ENCODE measurements at regions not wholly inside any gene's neighbourhood (a gene's known extent, or its start where the extent isn't known, plus 50 kb on each side); places are given as distances from the start of the nearest gene placed in this dataset.
"Not testable (repeated sequence)": the region's sequence is repeated elsewhere in the genome, so short reads cannot be mapped to it uniquely, and the experiment has no call there.

GRCh38 chr4:9110700-9111099, 59.5 kb upstream of the FAM90A26 start:
- not testable (repeated sequence) for H3K4me1 Mint-ChIP-seq

GRCh38 chr4:9103148-9103524, 67.1 kb upstream of the FAM90A26 start:
- H3K27ac Mint-ChIP-seq; CTCF ChIA-PET; H3K4me3 ChIP-seq (ENCODE audit: low read length); H3K4me3 Mint-ChIP-seq; H3K9me3 Mint-ChIP-seq; H3K4me1 Mint-ChIP-seq; H3K27me3 Mint-ChIP-seq; H3K36me3 ChIP-seq (ENCODE audit: control insufficient read depth in 2 of 3, insufficient read depth in 3 of 3, low read length in 3 of 3); H3K9me3 ChIP-seq (ENCODE audit: control insufficient read depth in 2 of 3, low read length in 3 of 3); H3K4me1 ChIP-seq (ENCODE audit: control insufficient read depth in 2 of 2, insufficient read depth in 2 of 2, low read length in 2 of 2); H3K36me3 Mint-ChIP-seq; DNase-seq; ATAC-seq; H3K27ac ChIP-seq (ENCODE audit: low read depth, low read length); intact Hi-C loops (cut with micrococcal nuclease); H3K27me3 ChIP-seq (ENCODE audit: control insufficient read depth in 2 of 2, insufficient read depth in 2 of 2, low read length in 2 of 2); POLR2A ChIA-PET: not testable (repeated sequence)

More at GRCh38 chr4:9110700-9111099, 59.5 kb upstream of the FAM90A26 start:
- intact Hi-C loops (cut with micrococcal nuclease); H3K36me3 Mint-ChIP-seq; H3K4me3 ChIP-seq (ENCODE audit: low read length); H3K27me3 Mint-ChIP-seq; H3K9me3 Mint-ChIP-seq; H3K27me3 ChIP-seq (ENCODE audit: control insufficient read depth in 2 of 2, insufficient read depth in 2 of 2, low read length in 2 of 2); POLR2A ChIA-PET; DNase-seq; CTCF ChIA-PET; H3K4me1 ChIP-seq (ENCODE audit: control insufficient read depth in 2 of 2, insufficient read depth in 2 of 2, low read length in 2 of 2); H3K27ac Mint-ChIP-seq; H3K27ac ChIP-seq (ENCODE audit: low read depth, low read length); H3K36me3 ChIP-seq (ENCODE audit: control insufficient read depth in 2 of 3, insufficient read depth in 3 of 3, low read length in 3 of 3); H3K4me3 Mint-ChIP-seq; ATAC-seq; H3K9me3 ChIP-seq (ENCODE audit: control insufficient read depth in 2 of 3, low read length in 3 of 3): not testable (repeated sequence)

- H3K4me3 Mint-ChIP-seq; H3K36me3 Mint-ChIP-seq; H3K4me3 ChIP-seq (ENCODE audit: low read length); H3K27ac ChIP-seq (ENCODE audit: low read depth, low read length); ATAC-seq; H3K27ac Mint-ChIP-seq; DNase-seq; H3K9me3 ChIP-seq (ENCODE audit: control insufficient read depth in 2 of 3, low read length in 3 of 3); H3K36me3 ChIP-seq (ENCODE audit: control insufficient read depth in 2 of 3, insufficient read depth in 3 of 3, low read length in 3 of 3); H3K9me3 Mint-ChIP-seq; H3K27me3 ChIP-seq (ENCODE audit: control insufficient read depth in 2 of 2, insufficient read depth in 2 of 2, low read length in 2 of 2); H3K27me3 Mint-ChIP-seq; H3K4me1 ChIP-seq (ENCODE audit: control insufficient read depth in 2 of 2, insufficient read depth in 2 of 2, low read length in 2 of 2); H3K4me1 Mint-ChIP-seq; POLR2A ChIA-PET: not testable (repeated sequence)
- CTCF ChIA-PET, result interaction anchor here (0.6 kb wide), 1 partner anchor 12 kb away, joined by 4 read pairs; no protein-coding TSS in a partner anchor
- intact Hi-C loops (cut with micrococcal nuclease), result loop anchor here in 1 of 2 donors (1.0 kb wide), 1 partner anchor 23 kb away; no protein-coding TSS in a partner anchor
These were observed 67.6 kb upstream of the FAM90A26 start for GRCh38 chr4:9102471-9103147.

GRCh38 chr4:9096330-9096729, 73.9 kb upstream of the FAM90A26 start:
- H3K4me1 Mint-ChIP-seq; intact Hi-C loops (cut with micrococcal nuclease); H3K4me3 ChIP-seq (ENCODE audit: low read length); H3K36me3 ChIP-seq (ENCODE audit: control insufficient read depth in 2 of 3, insufficient read depth in 3 of 3, low read length in 3 of 3); H3K27ac Mint-ChIP-seq; H3K27me3 Mint-ChIP-seq; H3K4me1 ChIP-seq (ENCODE audit: control insufficient read depth in 2 of 2, insufficient read depth in 2 of 2, low read length in 2 of 2); H3K4me3 Mint-ChIP-seq; POLR2A ChIA-PET; DNase-seq; H3K27me3 ChIP-seq (ENCODE audit: control insufficient read depth in 2 of 2, insufficient read depth in 2 of 2, low read length in 2 of 2); CTCF ChIA-PET; ATAC-seq; H3K9me3 ChIP-seq (ENCODE audit: control insufficient read depth in 2 of 3, low read length in 3 of 3); H3K27ac ChIP-seq (ENCODE audit: low read depth, low read length): not testable (repeated sequence)
- peaks cover 0 to 25% (median 4%) of the 10 kb centered on the region in 5 donors for H3K36me3 Mint-ChIP-seq
- H3K9me3 Mint-ChIP-seq, result peaks cover 0 to 39% (median 23%) of the 10 kb centered on the region in 11 donors

GRCh38 chr4:9078796-9079195, 91.4 kb upstream of the FAM90A26 start:
- POLR2A ChIA-PET; H3K4me3 ChIP-seq (ENCODE audit: low read length); H3K4me1 Mint-ChIP-seq; H3K4me1 ChIP-seq (ENCODE audit: control insufficient read depth in 2 of 2, insufficient read depth in 2 of 2, low read length in 2 of 2); H3K9me3 ChIP-seq (ENCODE audit: control insufficient read depth in 2 of 3, low read length in 3 of 3); H3K36me3 ChIP-seq (ENCODE audit: control insufficient read depth in 2 of 3, insufficient read depth in 3 of 3, low read length in 3 of 3); CTCF ChIA-PET; H3K27me3 ChIP-seq (ENCODE audit: control insufficient read depth in 2 of 2, insufficient read depth in 2 of 2, low read length in 2 of 2); H3K4me3 Mint-ChIP-seq; DNase-seq; H3K27me3 Mint-ChIP-seq; ATAC-seq; intact Hi-C loops (cut with micrococcal nuclease); H3K27ac ChIP-seq (ENCODE audit: low read depth, low read length); H3K27ac Mint-ChIP-seq: not testable (repeated sequence)
- Mint-ChIP-seq H3K36me3 (peaks cover 0 to 14% (median 7%) of the 10 kb centered on the region in 5 donors), H3K9me3 (peaks cover 0 to 14% (median 5%) of the 10 kb centered on the region in 11 donors)

- H3K4me3 Mint-ChIP-seq; intact Hi-C loops (cut with micrococcal nuclease); H3K27me3 ChIP-seq (ENCODE audit: control insufficient read depth in 2 of 2, insufficient read depth in 2 of 2, low read length in 2 of 2); H3K27ac ChIP-seq (ENCODE audit: low read depth, low read length); H3K4me1 Mint-ChIP-seq; DNase-seq; H3K27ac Mint-ChIP-seq; H3K4me3 ChIP-seq (ENCODE audit: low read length); H3K36me3 ChIP-seq (ENCODE audit: control insufficient read depth in 2 of 3, insufficient read depth in 3 of 3, low read length in 3 of 3); H3K27me3 Mint-ChIP-seq; ATAC-seq; H3K4me1 ChIP-seq (ENCODE audit: control insufficient read depth in 2 of 2, insufficient read depth in 2 of 2, low read length in 2 of 2); H3K9me3 Mint-ChIP-seq; CTCF ChIA-PET; POLR2A ChIA-PET; H3K9me3 ChIP-seq (ENCODE audit: control insufficient read depth in 2 of 3, low read length in 3 of 3): not testable (repeated sequence)
- H3K36me3 Mint-ChIP-seq, result peaks cover 0 to 13% (median 7%) of the 10 kb centered on the region in 5 donors
These were observed 93.2 kb upstream of the FAM90A26 start for GRCh38 chr4:9076974-9077373.

GRCh38 chr4:9076486-9076885, 93.7 kb upstream of the FAM90A26 start:
- H3K9me3 ChIP-seq (ENCODE audit: control insufficient read depth in 2 of 3, low read length in 3 of 3); DNase-seq; CTCF ChIA-PET; H3K36me3 ChIP-seq (ENCODE audit: control insufficient read depth in 2 of 3, insufficient read depth in 3 of 3, low read length in 3 of 3); intact Hi-C loops (cut with micrococcal nuclease); H3K4me3 Mint-ChIP-seq; H3K4me3 ChIP-seq (ENCODE audit: low read length); H3K4me1 Mint-ChIP-seq; ATAC-seq; H3K27me3 ChIP-seq (ENCODE audit: control insufficient read depth in 2 of 2, insufficient read depth in 2 of 2, low read length in 2 of 2); POLR2A ChIA-PET; H3K27me3 Mint-ChIP-seq; H3K9me3 Mint-ChIP-seq; H3K27ac Mint-ChIP-seq; H3K36me3 Mint-ChIP-seq; H3K4me1 ChIP-seq (ENCODE audit: control insufficient read depth in 2 of 2, insufficient read depth in 2 of 2, low read length in 2 of 2); H3K27ac ChIP-seq (ENCODE audit: low read depth, low read length): not testable (repeated sequence)
